Heart left ventricle (tissue), 16 donors: ENCODE measurements at regions not wholly inside any gene's neighbourhood (a gene's known extent, or its start where the extent isn't known, plus 50 kb on each side); places are given as distances from the start of the nearest gene placed in this dataset.

Experiments used
- ATAC-seq, 4 donors: fragments of 200-7000 bp; cut with Tn5 transposase; one replicate each; pipeline ENCODE4 v1.9.1; 2020 to 2022; ENCODE audit warnings: moderate library complexity in 4 of 4, mild to moderate bottlenecking in 3 of 4, moderate number of reproducible peaks in 1 of 4
- DNase-seq, 5 donors: peaks; one replicate each; pipeline ENCODE4 v3.0.0-alpha.2; 2020
- H3K27ac ChIP-seq, 12 donors: fragments of 200-600 bp; sonication (generic) in 4 of 12; one replicate each; pipeline versions ENCODE4 v1.5.0 to v1.8.0; 2016 to 2022; ENCODE audit warnings: mild to moderate bottlenecking in 2 of 12
- H3K27me3 ChIP-seq, 9 donors: fragments of 200-600 bp; sonication (generic) in 2 of 9; one replicate each; pipeline versions ENCODE4 v1.5.1 to v1.8.0; 2016 to 2022; ENCODE audit warnings: mild to moderate bottlenecking in 3 of 9
- H3K36me3 ChIP-seq, 9 donors: fragments of 200-600 bp; sonication (generic) in 2 of 9; one replicate each; pipeline versions ENCODE4 v1.5.0 to v1.8.0; 2018 to 2022; ENCODE audit warnings: mild to moderate bottlenecking in 2 of 9
- H3K4me1 ChIP-seq, 12 donors: fragments of 200-600 bp; sonication (generic) in 4 of 12; one replicate each; pipeline versions ENCODE4 v1.5.0 to v1.8.0; 2016 to 2022; ENCODE audit warnings: mild to moderate bottlenecking in 3 of 12
- H3K4me3 ChIP-seq, 12 donors: fragments of 200-600 bp; sonication (generic) in 4 of 12; one replicate each; pipeline versions ENCODE4 v1.5.0 to v1.8.0; 2017 to 2022; ENCODE audit warnings: mild to moderate bottlenecking in 9 of 12, moderate library complexity in 4 of 12
- H3K9me3 ChIP-seq, 12 donors: fragments of 200-600 bp; sonication (generic) in 4 of 12; one replicate each; pipeline versions ENCODE4 v1.5.0 to v1.8.0; 2016 to 2022; ENCODE audit warnings: mild to moderate bottlenecking in 1 of 12
- CTCF ChIP-seq, 12 donors: fragments of 200-600 bp; sonication (generic) in 4 of 12; IDR thresholded peaks; one replicate each; pipeline versions ENCODE4 v1.5.0 to v1.8.0; 2018 to 2022; ENCODE audit warnings: antibody characterized with exemption in 12 of 12, mild to moderate bottlenecking in 5 of 12
- POLR2A ChIP-seq, 2 donors: fragments of 450-650 bp; IDR thresholded peaks; one replicate each; pipeline ENCODE4 v1.6.1; 2017; ENCODE audit warnings: antibody characterized with exemption in 2 of 2, mild to moderate bottlenecking in 2 of 2, moderate library complexity in 2 of 2
- WGBS, 4 donors: extraction: QIAGEN DNeasy Blood & Tissue Kit in 2 of 4; methylation state at CpG; one replicate each; pipeline versions ENCODE4 v1.1.5 to v1.1.7; 2013 to 2018; 5-methylcytosine and 5-hydroxymethylcytosine counted together
- intact Hi-C, 10 donors: fragments of 100-400 bp; cut with DNase I; formaldehyde crosslinking; loops; one replicate each; pipeline versions ENCODE4 v1.11.1 to v1.14.2; 2022
- donor health status: ischemic (EF 13 %, LVEDD 7.1; RV severe dilation, severe dysfunction).
- donor health status: healthy with polysubstance abuse.
- donor health status: DM: no; HTN: yes; CAD: no.
- donor health status: DM: no; HTN: no; CAD: no.
- donor health status: ischemic (EF 25% LVEDD 6.9; RV normal size, moderate dysfunction).
- donor health status: ischemic (EF 25% LVEDD 5.7; RV mildly dilated, moderate dysfunction).
- donor health status: healthy.
- donor health status: DM: yes; HTN: yes; CAD: no.
- donor health status: ischemic (EF 35%, LVEDD 5.7; RV mildly dilated, moderate dysfunction).
- donor health status: nonischemic (EF 11% LVEDD 7.7; RV severe dilation, severe dysfunction).
- donor health status: DM: yes; HTN: yes; CAD: no.
- donor health status: PGD.
- donor health status: ischemic (EF 29% LVEDD 5.4; RV normal size, mild dysfunction).
- donor health status: nonischemic (EF 23%, LVEDD 6.1; RV moderate dilation, normal function).

GRCh38 chr9:109872901-109873300 is 92.9 kb downstream of the PALM2AKAP2 start:
- no peak overlapping the region for H3K4me3 ChIP-seq
- ATAC-seq, result no peak
- TF ChIP-seq POLR2A (IDR thresholded peaks at IDR 0.05) (no peak), CTCF (IDR thresholded peaks at IDR 0.05) (no peak)
- no peaks in the 10 kb centered on the region for H3K27me3 ChIP-seq
- peaks cover 0 to 30% (median 9%) of the 10 kb centered on the region in 12 donors for H3K4me1 ChIP-seq
- H3K27ac ChIP-seq, result peak overlapping the region in 5 of 12 donors; percentile 12 to 87 (median 40)
- intact Hi-C loops, result no loop called here
- WGBS, 4 donors, result 83 to 96% (median 90%) methylated on average over 4 of the region's 4 CpGs
- DNase-seq, result no peak
- no peaks in the 10 kb centered on the region for H3K9me3 ChIP-seq
- H3K36me3 ChIP-seq, result no peaks in the 10 kb centered on the region

GRCh38 chr9:109875495-109876129 is 95.6 kb downstream of the PALM2AKAP2 start:
- Histone ChIP-seq H3K9me3 (no peaks in the 10 kb centered on the region), H3K4me1 (peaks cover 0 to 10% (median 0%) of the 10 kb centered on the region in 12 donors), H3K36me3 (peaks cover 0 to 2% (median 0%) of the 10 kb centered on the region in 9 donors), H3K4me3 (no peak overlapping the region), H3K27ac (no peak overlapping the region), H3K27me3 (no peaks in the 10 kb centered on the region)
- DNase-seq (no peak), ATAC-seq (no peak)
- intact Hi-C loops, result no loop called here
- WGBS, 4 donors, result 62 to 71% (median 71%) methylated on average over 4 of the region's 4 CpGs
- TF ChIP-seq CTCF (IDR thresholded peaks at IDR 0.05) (no peak), POLR2A (IDR thresholded peaks at IDR 0.05) (no peak)

- Histone ChIP-seq H3K9me3 (no peaks in the 10 kb centered on the region), H3K4me3 (no peak overlapping the region), H3K27me3 (no peaks in the 10 kb centered on the region), H3K4me1 (peaks cover 0 to 20% (median 8%) of the 10 kb centered on the region in 12 donors), H3K27ac (no peak overlapping the region), H3K36me3 (peaks cover 0 to 11% (median 0%) of the 10 kb centered on the region in 9 donors)
- ATAC-seq (no peak), DNase-seq (no peak)
- TF ChIP-seq POLR2A (IDR thresholded peaks at IDR 0.05), result no peak
- TF ChIP-seq CTCF (IDR thresholded peaks at IDR 0.05), result peak; percentile 38 to 67 (median 56)
- intact Hi-C loops, result loop anchor here in 4 of 10 donors (10.0 kb wide), 2 partner anchors 106 to 306 kb away; no protein-coding TSS in a partner anchor
- WGBS, 4 donors, result 73 to 79% (median 74%) methylated on average over 10 of the region's 10 CpGs
Measured at GRCh38 chr9:109880276-109881169, 100.5 kb downstream of the PALM2AKAP2 start.

GRCh38 chr9:109883623-109884022 is 103.6 kb downstream of the PALM2AKAP2 start:
- TF ChIP-seq POLR2A (IDR thresholded peaks at IDR 0.05) (no peak), CTCF (IDR thresholded peaks at IDR 0.05) (no peak)
- Histone ChIP-seq H3K27ac (peak overlapping the region in 2 of 12 donors; percentile 20 to 39), H3K36me3 (peaks cover 0 to 11% (median 0%) of the 10 kb centered on the region in 9 donors), H3K9me3 (no peaks in the 10 kb centered on the region), H3K4me3 (no peak overlapping the region), H3K27me3 (no peaks in the 10 kb centered on the region), H3K4me1 (peaks cover 2 to 48% (median 37%) of the 10 kb centered on the region in 12 donors)
- WGBS, 4 donors, result 47 to 69% (median 60%) methylated on average over 3 of the region's 3 CpGs
- ATAC-seq (peak in 2 of 4 donors; percentile 10 to 29), DNase-seq (no peak)
- intact Hi-C loops, result loop anchor here in 4 of 10 donors (10.0 kb wide), 2 partner anchors 109 to 309 kb away; no protein-coding TSS in a partner anchor
